B cell (primary cell): ENCODE measurements at regions not wholly inside any gene's neighbourhood (a gene's known extent, or its start where the extent isn't known, plus 50 kb on each side); places are given as distances from the start of the nearest gene placed in this dataset.

Source experiments
- ATAC-seq: fragments of 200-7000 bp; cut with Tn5 transposase; one replicate; pipeline ENCODE4 v1.10.0; 2021; ENCODE audit warnings: low read depth, mild to moderate bottlenecking, moderate number of reproducible peaks, moderate library complexity
- CTCF ChIA-PET: fragments of 350-600 bp; sonication (Branson Sonifier 250); formaldehyde crosslinking; loops from one replicate; lab custom pipeline; 2021; ENCODE audit warnings: antibody characterized with exemption, inconsistent platforms; lab: Charles Lee
- POLR2A ChIA-PET: fragments of 350-600 bp; sonication (Branson Sonifier 250); formaldehyde crosslinking; loops from one replicate; lab custom pipeline; 2021; ENCODE audit warnings: antibody characterized with exemption; lab: Charles Lee
- DNase-seq: peaks from one replicate; pipeline ENCODE4 v3.0.0; 2013
- H2AFZ ChIP-seq: 2 replicates; pipeline ENCODE4 v1.6.1; 2012; ENCODE audit warnings: mild to moderate bottlenecking, low read depth, low read length; ENCODE audit not compliant: insufficient read depth, poor library complexity, severe bottlenecking
- H3K27ac ChIP-seq, 2 donors: 1 replicate in 1 of 2; 2 replicates in 1 of 2; pipeline ENCODE4 v1.5.1; 2012 to 2013; ENCODE audit warnings: low read length in 2 of 2, mild to moderate bottlenecking in 2 of 2, moderate library complexity in 1 of 2
- H3K27me3 ChIP-seq, 4 experiments: fragments of 200-600 bp in 1 of 4; sonication (generic) in 1 of 4; replicated peaks in 1 of 4; 1 replicate in 2 of 4; 2 replicates in 2 of 4; pipeline versions ENCODE4 v1.6.1 to v1.7.0; 2013 to 2016; ENCODE audit warnings: low read length in 3 of 4, mild to moderate bottlenecking in 2 of 4, mixed read lengths in 1 of 4, moderate library complexity in 1 of 4; ENCODE audit not compliant: insufficient read depth in 4 of 4, control insufficient read depth in 3 of 4; ENCODE audit errors: control extremely low read depth in 1 of 4
- H3K36me3 ChIP-seq, 2 experiments: replicated peaks in 1 of 2; 1 replicate in 1 of 2; 2 replicates in 1 of 2; pipeline versions ENCODE4 v1.6.1 to v1.7.1; 2013; ENCODE audit warnings: low read length in 1 of 2; ENCODE audit not compliant: insufficient read depth in 2 of 2, control insufficient read depth in 1 of 2; ENCODE audit errors: control extremely low read depth in 1 of 2, extremely low read depth in 1 of 2
- H3K4me1 ChIP-seq, 2 donors: fragments of 200-600 bp in 1 of 2; sonication (generic) in 1 of 2; 1 replicate in 1 of 2; 2 replicates in 1 of 2; pipeline versions ENCODE4 v1.5.1 to v1.6.1; 2013 to 2017; ENCODE audit warnings: low read length in 2 of 2; ENCODE audit not compliant: control insufficient read depth in 2 of 2, insufficient read depth in 2 of 2
- H3K4me2 ChIP-seq: replicated peaks from 2 replicates; pipeline ENCODE3; 2012; ENCODE audit warnings: mild to moderate bottlenecking, low read depth, low read length; ENCODE audit not compliant: poor library complexity, severe bottlenecking
- H3K4me3 ChIP-seq, 5 experiments: fragments of 200-600 bp in 1 of 5; sonication (generic) in 1 of 5; 1 replicate in 3 of 5; 2 replicates in 2 of 5; pipeline versions ENCODE4 v1.5.1 to v1.7.0; 2011 to 2016; ENCODE audit warnings: low read length in 4 of 5, mild to moderate bottlenecking in 4 of 5, low read depth in 2 of 5, control low read depth in 1 of 5, moderate library complexity in 1 of 5; ENCODE audit not compliant: insufficient read depth in 1 of 5; ENCODE audit errors: control extremely low read depth in 1 of 5, extremely low read depth in 1 of 5
- H3K79me2 ChIP-seq: fragments of 200-600 bp; sonication (generic); one replicate; pipeline ENCODE4 v1.6.0; 2016; ENCODE audit warnings: low read length; ENCODE audit not compliant: control insufficient read depth, insufficient read depth
- H3K9ac ChIP-seq: fragments of 200-600 bp; sonication (generic); 2 replicates; pipeline ENCODE4 v1.6.1; 2017; ENCODE audit warnings: mild to moderate bottlenecking, low read length, moderate library complexity
- H3K9me3 ChIP-seq, 3 donors: one replicate each; pipeline versions ENCODE4 v1.6.1 to v1.7.1; 2013; ENCODE audit warnings: low read length in 2 of 3; ENCODE audit not compliant: control insufficient read depth in 2 of 3, insufficient read depth in 1 of 3; ENCODE audit errors: control extremely low read depth in 1 of 3
- H4K20me1 ChIP-seq: 2 replicates; pipeline ENCODE4 v1.6.0; 2012; ENCODE audit warnings: mild to moderate bottlenecking, low read length; ENCODE audit not compliant: insufficient read depth, control insufficient read depth, poor library complexity, severe bottlenecking
- H3K27ac Mint-ChIP-seq: one replicate; pipeline ENCODE4 v1.8.0; 2021; ENCODE audit warnings: mixed read lengths
- H3K27me3 Mint-ChIP-seq: one replicate; pipeline ENCODE4 v1.8.0; 2021; ENCODE audit warnings: mixed read lengths
- H3K4me1 Mint-ChIP-seq: one replicate; pipeline ENCODE4 v1.8.0; 2021; ENCODE audit warnings: mixed read lengths
- H3K4me3 Mint-ChIP-seq: one replicate; pipeline ENCODE4 v1.8.0; 2021; ENCODE audit warnings: mixed read lengths
- H3K9me3 Mint-ChIP-seq: one replicate; pipeline ENCODE4 v1.8.0; 2022; ENCODE audit warnings: mixed read lengths; ENCODE audit not compliant: insufficient read depth
- EZH2 ChIP-seq: IDR thresholded peaks from 2 replicates; pipeline ENCODE4 v1.6.1; 2012; ENCODE audit warnings: borderline replicate concordance, low read depth, mild to moderate bottlenecking, moderate library complexity, low read length; ENCODE audit not compliant: insufficient read depth, poor library complexity, severe bottlenecking
- WGBS: methylation state at CpG from one replicate; pipeline ENCODE4 v1.1.5; 2013; ENCODE audit warnings: missing lambda C conversion rate; ENCODE audit not compliant: insufficient coverage; 5-methylcytosine and 5-hydroxymethylcytosine counted together
- intact Hi-C: fragments of 100-400 bp; cut with micrococcal nuclease; formaldehyde crosslinking; loops from one replicate; pipeline ENCODE4 v1.10.0; 2022
- TF ChIP-seq, protein P1 (sequence below): fragments of 200-600 bp; IDR thresholded peaks from one replicate; pipeline ENCODE4 v1.8.0; 2022; ENCODE audit warnings: antibody characterized with exemption, mild to moderate bottlenecking

DNA sequence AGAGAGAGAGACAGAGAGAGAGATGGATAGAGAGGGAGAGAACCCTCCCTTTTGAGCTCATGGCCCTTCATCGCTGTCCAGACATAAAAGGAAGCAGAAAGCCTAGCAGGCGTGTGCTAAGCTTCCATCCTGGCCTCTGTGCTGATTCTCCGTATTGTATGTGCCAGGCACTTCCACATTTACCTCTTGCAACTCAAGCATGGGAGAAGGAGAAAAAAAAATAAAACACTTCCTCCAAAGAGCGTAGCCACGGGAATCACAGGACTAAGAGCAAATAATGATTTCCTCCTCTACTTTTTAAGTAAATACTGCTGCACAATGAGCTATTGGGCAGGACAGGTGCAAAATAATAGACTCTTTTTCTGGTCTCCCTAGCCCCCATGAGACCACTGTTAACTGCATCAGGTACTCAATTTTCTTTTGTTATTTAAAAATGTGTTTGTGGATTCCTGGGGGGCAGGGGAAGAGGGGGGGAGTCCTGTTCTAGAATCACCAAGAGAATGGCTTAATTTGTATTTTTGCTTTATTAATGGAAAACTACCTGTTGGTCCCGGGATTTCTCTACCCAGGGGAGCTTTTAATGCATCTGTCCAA, 154.3 kb downstream of the NXPE2 start:
- H3K4me3 Mint-ChIP-seq: no peak overlapping the region
- Histone ChIP-seq H3K79me2 (no peaks in the 10 kb centered on the region), H3K27me3 (no peaks in the 10 kb centered on the region), H3K9me3 (no peaks in the 10 kb centered on the region), H3K36me3 (no peaks in the 10 kb centered on the region), H3K27ac (no peak overlapping the region), H3K9ac (no peak overlapping the region), H3K4me2 (no peak overlapping the region), H2AFZ (no peak overlapping the region), H4K20me1 (no peaks in the 10 kb centered on the region), H3K4me1 (no peaks in the 10 kb centered on the region), H3K4me3 (no peak overlapping the region)
- H3K27me3 Mint-ChIP-seq: no peaks in the 10 kb centered on the region
- no peak for TF ChIP-seq EZH2
- TF ChIP-seq, protein P1, sequence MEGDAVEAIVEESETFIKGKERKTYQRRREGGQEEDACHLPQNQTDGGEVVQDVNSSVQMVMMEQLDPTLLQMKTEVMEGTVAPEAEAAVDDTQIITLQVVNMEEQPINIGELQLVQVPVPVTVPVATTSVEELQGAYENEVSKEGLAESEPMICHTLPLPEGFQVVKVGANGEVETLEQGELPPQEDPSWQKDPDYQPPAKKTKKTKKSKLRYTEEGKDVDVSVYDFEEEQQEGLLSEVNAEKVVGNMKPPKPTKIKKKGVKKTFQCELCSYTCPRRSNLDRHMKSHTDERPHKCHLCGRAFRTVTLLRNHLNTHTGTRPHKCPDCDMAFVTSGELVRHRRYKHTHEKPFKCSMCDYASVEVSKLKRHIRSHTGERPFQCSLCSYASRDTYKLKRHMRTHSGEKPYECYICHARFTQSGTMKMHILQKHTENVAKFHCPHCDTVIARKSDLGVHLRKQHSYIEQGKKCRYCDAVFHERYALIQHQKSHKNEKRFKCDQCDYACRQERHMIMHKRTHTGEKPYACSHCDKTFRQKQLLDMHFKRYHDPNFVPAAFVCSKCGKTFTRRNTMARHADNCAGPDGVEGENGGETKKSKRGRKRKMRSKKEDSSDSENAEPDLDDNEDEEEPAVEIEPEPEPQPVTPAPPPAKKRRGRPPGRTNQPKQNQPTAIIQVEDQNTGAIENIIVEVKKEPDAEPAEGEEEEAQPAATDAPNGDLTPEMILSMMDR: no peak
- CTCF ChIA-PET: no interaction called here
- no peak overlapping the region for H3K27ac Mint-ChIP-seq
- 0% methylated on average over 1 of the region's 6 CpGs for WGBS
- H3K4me1 Mint-ChIP-seq: no peaks in the 10 kb centered on the region
- intact Hi-C loops: no loop called here
- POLR2A ChIA-PET: no interaction called here
- no peak for ATAC-seq
- H3K9me3 Mint-ChIP-seq: no peaks in the 10 kb centered on the region
- DNase-seq: no peak

DNA sequence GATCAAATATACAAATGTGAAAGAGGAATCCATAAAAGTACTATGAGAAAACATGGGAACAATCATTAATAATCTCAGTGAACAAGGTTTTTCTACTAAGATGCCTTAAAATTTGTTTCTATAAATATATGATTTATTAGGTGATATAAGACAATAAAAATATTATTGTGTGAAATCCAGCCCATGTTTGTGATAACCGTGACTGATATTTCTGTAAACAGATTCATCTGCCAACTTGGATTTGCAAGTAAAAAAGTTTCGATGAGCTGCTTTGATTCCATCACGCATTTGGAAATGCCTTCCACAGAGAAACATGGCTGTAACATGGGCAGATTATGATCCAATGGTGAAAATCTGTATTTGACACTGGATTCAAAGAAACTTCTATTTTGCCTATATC, 157.8 kb downstream of the NXPE2 start:
- POLR2A ChIA-PET: no interaction called here
- no peak overlapping the region for H3K4me2 ChIP-seq

More for the DNA sequence above, 157.8 kb downstream of the NXPE2 start:
- ATAC-seq (no peak), DNase-seq (no peak)
- no peak overlapping the region for H3K4me3 Mint-ChIP-seq
- H3K27ac Mint-ChIP-seq: no peak overlapping the region
- TF ChIP-seq EZH2: no peak
- TF ChIP-seq, protein P1: no peak
- no peaks in the 10 kb centered on the region for H3K79me2 ChIP-seq
- no peak overlapping the region for H3K9ac ChIP-seq
- no peak overlapping the region for H3K27ac ChIP-seq
- no peaks in the 10 kb centered on the region for H3K4me1 Mint-ChIP-seq
- intact Hi-C loops: no loop called here
- peaks cover 0 to 2% (median 0%) of the 10 kb centered on the region in 3 donors for H3K9me3 ChIP-seq
- H3K4me3 ChIP-seq: no peak overlapping the region
- no peaks in the 10 kb centered on the region for H3K27me3 Mint-ChIP-seq
- H3K9me3 Mint-ChIP-seq: peaks cover 8% of the 10 kb centered on the region
- 80% methylated on average over 1 of the region's 3 CpGs for WGBS
- no peaks in the 10 kb centered on the region for H4K20me1 ChIP-seq
- no peaks in the 10 kb centered on the region for H3K36me3 ChIP-seq
- no peaks in the 10 kb centered on the region for H3K27me3 ChIP-seq
- H2AFZ ChIP-seq: no peak overlapping the region
- no peaks in the 10 kb centered on the region for H3K4me1 ChIP-seq
- CTCF ChIA-PET: no interaction called here
